Brain microvascular endothelial cell (primary cell): ENCODE measurements at regions not wholly inside any gene's neighbourhood (a gene's known extent, or its start where the extent isn't known, plus 50 kb on each side); places are given as distances from the start of the nearest gene placed in this dataset.
"Not testable (repeated sequence)": the region's sequence is repeated elsewhere in the genome, so short reads cannot be mapped to it uniquely, and the experiment has no call there.

Experiments used
- DNase-seq: peaks from one replicate; pipeline ENCODE4 v3.0.0-alpha.2; 2020
- H3K27ac ChIP-seq: fragments of 250-450 bp; sonication (Bioruptor Pico); 2 replicates; pipeline ENCODE4 v1.5.1; 2020; ENCODE audit warnings: mild to moderate bottlenecking, moderate library complexity
- H3K27me3 ChIP-seq: fragments of 250-450 bp; sonication (Bioruptor Pico); replicated peaks from 2 replicates; pipeline ENCODE4 v1.5.1; 2020; ENCODE audit warnings: mild to moderate bottlenecking
- H3K36me3 ChIP-seq: fragments of 250-450 bp; sonication (Bioruptor Pico); replicated peaks from 2 replicates; pipeline ENCODE4 v1.5.1; 2020; ENCODE audit warnings: mild to moderate bottlenecking
- H3K4me3 ChIP-seq: 2 replicates; pipeline ENCODE4 v1.5.1; 2011; ENCODE audit warnings: low read depth, mild to moderate bottlenecking, control low read depth, low read length, moderate library complexity
- CTCF ChIP-seq: IDR thresholded peaks from 2 replicates; pipeline ENCODE4 v1.5.1; 2011; ENCODE audit warnings: low read depth, mild to moderate bottlenecking, moderate library complexity, low read length, control low read depth, inconsistent platforms; ENCODE audit errors: missing control alignments
- in situ Hi-C: cut with HindIII; loops from 2 replicates; pipeline ENCODE4 v1.10.0; 2017; ENCODE audit warnings: low sequenced_read_pairs, low pct_ligation_motif_present

DNA sequence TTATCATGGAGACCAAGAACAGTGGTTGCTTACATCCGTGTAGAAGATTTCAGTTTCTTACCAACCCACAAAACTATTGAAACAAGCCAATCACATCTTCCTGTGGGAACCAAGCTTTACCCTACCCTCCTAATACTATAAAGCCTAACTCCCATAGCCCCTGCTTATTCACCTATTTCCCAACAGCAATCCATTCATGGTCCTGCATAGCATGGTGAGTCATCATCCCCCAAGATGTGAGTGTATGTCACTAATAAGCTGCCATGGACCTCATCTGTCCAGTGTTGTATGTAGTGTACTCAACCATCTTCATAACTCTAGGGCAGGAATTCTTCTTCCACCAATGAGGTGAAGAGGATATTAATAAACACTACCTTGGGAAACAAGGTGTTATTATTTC, 1620.4 kb upstream of the FLRT2 start:
- in situ Hi-C loops, result no loop called here
- no peak for TF ChIP-seq CTCF
- Histone ChIP-seq H3K36me3 (no peaks in the 10 kb centered on the region), H3K27me3 (no peaks in the 10 kb centered on the region), H3K27ac (no peak overlapping the region), H3K4me3 (no peak overlapping the region)
- DNase-seq, result peak; percentile 1

- in situ Hi-C loops, result no loop called here
- no peak for TF ChIP-seq CTCF
- DNase-seq, result no peak
Observed at GRCh38 chr14:83912032-83912642, 1617.8 kb upstream of the FLRT2 start.

GRCh38 chr14:83913476-83913875, 1616.5 kb upstream of the FLRT2 start:
- H3K27me3 ChIP-seq, result no peaks in the 10 kb centered on the region
- TF ChIP-seq CTCF, result no peak
- no peaks in the 10 kb centered on the region for H3K36me3 ChIP-seq
- in situ Hi-C loops, result no loop called here
- DNase-seq, result no peak
- no peak overlapping the region for H3K27ac ChIP-seq
- H3K4me3 ChIP-seq, result no peak overlapping the region

More at GRCh38 chr14:83912032-83912642, 1617.8 kb upstream of the FLRT2 start:
- Histone ChIP-seq H3K4me3 (no peak overlapping the region), H3K27ac (no peak overlapping the region), H3K36me3 (no peaks in the 10 kb centered on the region), H3K27me3 (no peaks in the 10 kb centered on the region)

DNA sequence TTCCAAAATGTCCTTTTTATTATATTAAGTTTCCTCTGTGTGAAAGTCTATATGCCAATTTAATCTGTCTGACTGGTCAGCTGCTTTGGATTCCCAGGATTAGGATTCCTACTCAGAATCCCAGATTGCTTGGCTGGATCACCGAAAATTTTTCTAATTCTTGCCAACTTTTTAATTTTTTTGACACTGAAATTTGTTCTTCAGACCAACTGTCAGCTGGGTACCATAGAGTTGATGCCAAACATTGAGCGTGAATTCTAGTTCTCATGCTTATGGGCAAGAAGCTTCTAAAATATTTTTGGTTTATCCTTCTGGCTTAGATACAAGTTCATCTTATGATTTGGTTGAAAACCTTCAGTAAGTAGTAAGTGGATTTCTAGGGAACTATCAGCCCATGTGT, 1611.4 kb upstream of the FLRT2 start:
- no peak for TF ChIP-seq CTCF
- Histone ChIP-seq H3K27ac (no peak overlapping the region), H3K4me3 (no peak overlapping the region), H3K27me3 (no peaks in the 10 kb centered on the region), H3K36me3 (no peaks in the 10 kb centered on the region)
- in situ Hi-C loops, result no loop called here
- no peak for DNase-seq

- DNase-seq, in situ Hi-C loops, H3K27ac ChIP-seq, H3K27me3 ChIP-seq, H3K4me3 ChIP-seq, H3K36me3 ChIP-seq: not testable (repeated sequence)
Observed at GRCh38 chr14:83919675-83920074, 1610.3 kb upstream of the FLRT2 start.

- Histone ChIP-seq H3K4me3 (no peak overlapping the region), H3K27ac (no peak overlapping the region), H3K27me3 (no peaks in the 10 kb centered on the region), H3K36me3 (no peaks in the 10 kb centered on the region)
- TF ChIP-seq CTCF, result no peak
- in situ Hi-C loops, result no loop called here
- DNase-seq, result no peak
Observed at GRCh38 chr14:83923842-83924241, 1606.1 kb upstream of the FLRT2 start.
